ENCODE measurements at regions not wholly inside any gene's neighbourhood (a gene's known extent, or its start where the extent isn't known, plus 50 kb on each side); places are given as distances from the start of the nearest gene placed in this dataset.

DNA sequence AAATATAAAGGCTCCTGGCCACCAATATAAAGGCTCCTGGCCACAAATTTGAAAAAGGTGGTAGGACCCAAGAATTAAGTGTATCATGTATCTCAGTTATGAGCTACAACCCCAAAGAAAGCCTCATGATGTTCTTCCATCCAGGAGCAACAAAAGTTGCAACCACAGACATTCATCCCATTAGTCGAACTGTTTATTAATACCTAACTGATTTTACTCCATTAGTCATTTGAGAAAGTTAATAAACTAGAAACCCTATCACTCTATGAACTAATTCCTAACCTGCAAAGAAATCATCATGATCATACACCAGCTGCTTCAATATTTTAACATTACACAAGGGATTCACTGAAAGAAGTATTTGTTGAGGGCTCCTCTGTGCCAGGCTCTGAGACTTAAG is 253.2 kb upstream of the GRIP1 start:
- no peak for DNase-seq (ENCODE audit: low spot score)
- TF ChIP-seq, protein P1, sequence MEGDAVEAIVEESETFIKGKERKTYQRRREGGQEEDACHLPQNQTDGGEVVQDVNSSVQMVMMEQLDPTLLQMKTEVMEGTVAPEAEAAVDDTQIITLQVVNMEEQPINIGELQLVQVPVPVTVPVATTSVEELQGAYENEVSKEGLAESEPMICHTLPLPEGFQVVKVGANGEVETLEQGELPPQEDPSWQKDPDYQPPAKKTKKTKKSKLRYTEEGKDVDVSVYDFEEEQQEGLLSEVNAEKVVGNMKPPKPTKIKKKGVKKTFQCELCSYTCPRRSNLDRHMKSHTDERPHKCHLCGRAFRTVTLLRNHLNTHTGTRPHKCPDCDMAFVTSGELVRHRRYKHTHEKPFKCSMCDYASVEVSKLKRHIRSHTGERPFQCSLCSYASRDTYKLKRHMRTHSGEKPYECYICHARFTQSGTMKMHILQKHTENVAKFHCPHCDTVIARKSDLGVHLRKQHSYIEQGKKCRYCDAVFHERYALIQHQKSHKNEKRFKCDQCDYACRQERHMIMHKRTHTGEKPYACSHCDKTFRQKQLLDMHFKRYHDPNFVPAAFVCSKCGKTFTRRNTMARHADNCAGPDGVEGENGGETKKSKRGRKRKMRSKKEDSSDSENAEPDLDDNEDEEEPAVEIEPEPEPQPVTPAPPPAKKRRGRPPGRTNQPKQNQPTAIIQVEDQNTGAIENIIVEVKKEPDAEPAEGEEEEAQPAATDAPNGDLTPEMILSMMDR (IDR thresholded peaks at IDR 0.05): no peak
- H3K27ac ChIP-seq: no peak overlapping the region
- H3K4me3 ChIP-seq: no peak overlapping the region

DNA sequence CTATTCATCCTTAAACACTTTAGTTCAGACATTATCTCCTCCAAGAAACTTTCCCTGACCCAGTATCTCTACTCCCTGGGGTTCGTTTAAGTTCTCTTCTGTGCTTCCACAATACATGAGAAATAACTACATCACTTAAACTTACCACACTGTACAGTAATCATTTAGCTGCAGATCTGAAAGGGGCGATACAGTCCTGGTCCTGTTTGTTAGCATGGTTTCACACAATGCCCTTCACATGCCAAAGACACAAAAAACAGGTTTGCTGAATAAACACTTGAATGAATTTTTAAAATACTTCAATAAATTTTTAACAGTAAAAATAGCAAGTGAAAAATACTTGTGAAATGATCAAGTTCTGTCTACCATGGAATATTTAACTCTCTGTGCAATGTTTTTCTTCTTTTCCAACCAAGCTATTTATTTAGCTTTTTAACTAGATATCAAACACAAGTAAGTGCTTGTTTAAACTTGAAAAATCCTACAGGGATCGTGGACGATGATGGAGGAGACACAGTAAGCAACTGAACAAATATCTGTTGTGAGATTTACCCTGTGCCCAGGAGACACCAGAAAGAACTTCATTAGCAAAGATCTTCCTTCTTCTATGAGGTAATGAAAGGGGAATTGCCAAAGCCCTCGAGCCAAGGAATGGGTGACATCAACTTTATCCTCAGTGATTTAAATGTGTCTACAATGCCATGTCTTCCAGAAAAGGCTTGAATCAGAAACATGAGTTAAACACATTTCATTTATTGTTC is 255.6 kb upstream of the GRIP1 start:
- Histone ChIP-seq H3K4me3 (no peak overlapping the region), H3K27ac (no peak overlapping the region)
- TF ChIP-seq, protein P1 (IDR thresholded peaks at IDR 0.05): no peak
- DNase-seq (ENCODE audit: low spot score): no peak

DNA sequence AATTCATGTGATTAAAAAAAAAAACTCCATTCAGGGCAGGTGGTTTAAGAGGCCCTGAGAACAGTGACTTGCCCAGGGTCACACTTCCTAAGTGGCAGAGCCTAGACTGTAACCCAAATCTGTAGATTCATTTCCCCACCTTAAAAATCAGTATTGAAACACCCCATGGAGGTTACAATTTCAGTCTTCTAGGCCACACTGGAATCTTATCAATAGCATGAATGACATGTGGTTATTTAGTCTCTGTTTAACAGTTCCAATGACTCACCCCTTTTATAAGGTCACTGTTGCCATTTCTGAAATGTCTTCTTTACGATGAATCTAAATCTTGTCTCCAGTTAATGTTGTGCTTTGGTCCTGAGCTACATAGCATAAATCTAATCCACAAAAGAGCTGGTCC is 262.3 kb upstream of the GRIP1 start:
- Histone ChIP-seq H3K4me3 (no peak overlapping the region), H3K27ac (no peak overlapping the region)
- TF ChIP-seq, protein P1 (IDR thresholded peaks at IDR 0.05): no peak
- DNase-seq (ENCODE audit: low spot score): no peak

DNA sequence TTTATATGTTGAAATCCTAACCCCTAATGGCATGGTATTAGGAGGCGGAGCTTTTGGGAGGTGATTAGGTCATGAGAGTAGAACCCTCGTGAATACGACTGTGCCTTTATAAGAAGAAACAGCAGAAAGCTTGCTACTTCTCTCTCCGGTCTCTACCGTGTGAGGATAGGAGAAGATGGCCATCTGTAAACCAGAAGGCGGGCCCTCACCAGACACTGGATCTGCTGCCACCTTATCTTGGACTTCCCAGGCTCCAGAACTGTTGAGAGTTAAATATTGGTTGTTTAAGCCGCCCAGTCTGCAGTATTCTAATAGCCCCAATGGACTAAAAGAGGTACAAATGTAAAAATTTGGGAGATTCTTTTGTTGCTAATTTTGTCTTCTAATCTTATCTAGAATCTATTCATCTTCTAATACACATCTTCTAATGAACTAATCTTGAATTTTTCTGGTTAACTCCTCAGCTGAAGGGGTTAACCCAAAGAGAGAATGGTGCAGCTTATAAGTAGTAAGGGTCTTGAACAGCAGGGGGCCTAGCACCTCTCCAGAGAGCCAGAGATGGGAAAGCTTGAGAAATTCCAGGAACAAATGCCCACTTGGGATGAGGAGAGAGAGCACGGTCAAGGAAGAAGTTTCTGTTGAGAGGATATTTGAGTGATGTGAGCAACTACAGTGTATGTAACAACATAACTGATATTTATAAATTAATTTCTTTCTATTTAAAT is 264.0 kb upstream of the GRIP1 start:
- no peak overlapping the region for H3K4me3 ChIP-seq
- H3K27ac ChIP-seq: no peak overlapping the region
- no peak for DNase-seq (ENCODE audit: low spot score)
- TF ChIP-seq, protein P1 (IDR thresholded peaks at IDR 0.05): no peak

DNA sequence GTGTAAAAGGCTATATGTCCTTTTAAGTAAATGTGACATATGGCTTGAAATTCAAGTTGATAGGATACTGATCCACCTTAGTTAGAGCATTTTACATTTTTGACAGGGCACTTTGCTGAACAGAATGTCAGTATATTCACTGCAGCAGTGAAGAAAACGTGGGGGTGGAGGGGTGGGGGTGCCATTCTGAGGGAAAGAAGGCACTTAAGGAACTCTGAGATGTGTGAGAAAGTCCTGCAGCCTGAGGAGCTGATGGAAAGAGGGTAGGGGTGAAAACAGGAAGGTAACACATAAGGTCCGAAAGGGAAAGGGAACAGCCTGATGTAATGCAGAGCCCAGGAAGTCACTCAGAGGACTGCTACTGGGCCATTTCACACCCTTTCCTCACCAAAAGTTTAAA is 265.5 kb upstream of the GRIP1 start:
- no peak for DNase-seq (ENCODE audit: low spot score)

DNA sequence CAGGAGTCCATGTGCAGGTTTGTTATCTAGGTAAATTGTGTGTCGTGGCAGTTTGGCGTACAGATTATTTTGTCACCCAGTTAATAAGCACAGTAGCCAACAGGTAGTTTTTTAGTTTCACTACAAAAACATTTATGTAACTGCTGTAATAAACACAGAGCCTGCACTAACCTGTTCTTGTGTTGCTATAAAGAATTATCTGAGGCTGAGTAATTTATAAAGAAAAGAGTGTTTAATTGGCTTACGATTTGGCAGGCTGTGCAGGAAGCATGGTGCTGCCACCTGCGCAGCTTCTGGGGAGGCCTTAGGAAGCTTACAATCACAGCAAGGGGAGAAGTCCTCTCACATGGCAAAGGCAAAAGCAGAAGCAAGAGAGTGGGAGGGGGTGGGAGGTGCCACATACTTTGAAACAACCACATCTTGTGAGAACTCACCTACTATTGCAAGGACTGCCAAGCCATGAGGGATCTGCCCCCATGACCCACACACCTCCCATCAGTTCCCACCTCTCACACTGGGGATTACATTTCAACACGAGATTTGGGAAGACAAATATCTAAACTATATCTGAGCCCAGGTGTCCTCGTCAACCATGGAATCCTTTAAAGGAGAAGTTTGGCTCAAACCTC is 266.4 kb upstream of the GRIP1 start:
- TF ChIP-seq, protein P1 (IDR thresholded peaks at IDR 0.05): no peak

More for the DNA sequence above, 265.5 kb upstream of the GRIP1 start:
- TF ChIP-seq, protein P1 (IDR thresholded peaks at IDR 0.05): no peak
- Histone ChIP-seq H3K4me3 (no peak overlapping the region), H3K27ac (no peak overlapping the region)

More for the DNA sequence above, 266.4 kb upstream of the GRIP1 start:
- H3K27ac ChIP-seq: no peak overlapping the region
- H3K4me3 ChIP-seq: no peak overlapping the region
- DNase-seq (ENCODE audit: low spot score): no peak

Measured in coronary artery (tissue), 2 donors.